IMR-90 (cell line): ENCODE measurements at regions not wholly inside any gene's neighbourhood (a gene's known extent, or its start where the extent isn't known, plus 50 kb on each side); places are given as distances from the start of the nearest gene placed in this dataset.

ENCODE experiments used
- ATAC-seq: fragments of 200-7000 bp; cut with Tn5 transposase; 2 replicates; pipeline ENCODE4 v1.9.1; 2020; ENCODE audit warnings: low read depth, mild to moderate bottlenecking, moderate library complexity
- BruUV-seq: library from RNA; stranded (reverse); fragments of 400-500 nt; replicated peaks from 2 replicates; lab custom pipeline; 2021; lab: Mats Ljungman, UMichigan
- CTCF ChIA-PET: fragments of 300-600 bp; formaldehyde crosslinking; extraction: SDS; loops from one replicate; lab custom pipeline; 2021; ENCODE audit warnings: antibody characterized with exemption; lab: Yijun Ruan, JAX
- POLR2A ChIA-PET: fragments of 300-600 bp; sonication (Branson Sonifier 250); formaldehyde crosslinking; loops from one replicate; lab custom pipeline; 2022; ENCODE audit warnings: antibody characterized with exemption; ENCODE audit not compliant: unreplicated experiment; lab: Charles Lee
- DNase-seq: peaks from one replicate; pipeline ENCODE4 v3.0.0; 2013
- H2AFZ ChIP-seq: replicated peaks from 2 replicates; pipeline ENCODE3; 2013; ENCODE audit warnings: low read length, mild to moderate bottlenecking; ENCODE audit not compliant: poor library complexity
- H2AK5ac ChIP-seq: 2 replicates; pipeline ENCODE4 v1.6.1; 2013; ENCODE audit warnings: low read depth, low read length, inconsistent platforms
- H2AK9ac ChIP-seq: replicated peaks from 2 replicates; pipeline ENCODE3; 2013; ENCODE audit warnings: mild to moderate bottlenecking, low read depth, low read length, moderate library complexity; ENCODE audit not compliant: poor library complexity
- H2BK120ac ChIP-seq: 2 replicates; pipeline ENCODE4 v1.6.1; 2013; ENCODE audit warnings: low read depth, low read length, inconsistent platforms
- H2BK15ac ChIP-seq: 3 replicates; pipeline ENCODE4 v1.6.1; 2013; ENCODE audit warnings: low read depth, low read length, inconsistent platforms
- H2BK20ac ChIP-seq: 2 replicates; pipeline ENCODE4 v1.6.1; 2013; ENCODE audit warnings: low read depth, mild to moderate bottlenecking, inconsistent platforms, low read length, moderate library complexity
- H2BK5ac ChIP-seq: 2 replicates; pipeline ENCODE4 v1.6.1; 2013; ENCODE audit warnings: mild to moderate bottlenecking, low read depth, low read length, inconsistent platforms; ENCODE audit not compliant: poor library complexity, severe bottlenecking
- H3K14ac ChIP-seq: replicated peaks from 2 replicates; pipeline ENCODE4 v1.6.1; 2013; ENCODE audit warnings: low read depth, low read length, inconsistent platforms
- H3K18ac ChIP-seq: 2 replicates; pipeline ENCODE4 v1.6.1; 2013; ENCODE audit warnings: low read depth, low read length, control low read depth
- H3K23ac ChIP-seq: 2 replicates; pipeline ENCODE4 v1.6.1; 2013; ENCODE audit warnings: low read depth, low read length, inconsistent platforms
- H3K27ac ChIP-seq: 2 replicates; pipeline ENCODE4 v1.5.1; 2013; ENCODE audit warnings: mild to moderate bottlenecking, control low read depth, low read length; ENCODE audit not compliant: insufficient read depth
- H3K27me3 ChIP-seq: 2 replicates; pipeline ENCODE4 v1.6.1; 2013; ENCODE audit warnings: low read length; ENCODE audit not compliant: control insufficient read depth, insufficient read depth
- H3K36me3 ChIP-seq: 2 replicates; pipeline ENCODE4 v1.6.1; 2013; ENCODE audit warnings: low read length, mixed read lengths; ENCODE audit not compliant: control insufficient read depth, insufficient read depth
- H3K4ac ChIP-seq: 2 replicates; pipeline ENCODE4 v1.6.1; 2013; ENCODE audit warnings: low read depth, low read length, inconsistent platforms
- H3K4me1 ChIP-seq: 2 replicates; pipeline ENCODE4 v1.6.1; 2013; ENCODE audit warnings: low read length, mixed read lengths; ENCODE audit not compliant: control insufficient read depth, insufficient read depth
- H3K4me2 ChIP-seq: 2 replicates; pipeline ENCODE4 v1.6.1; 2013; ENCODE audit warnings: low read depth, mild to moderate bottlenecking, control low read depth, low read length, moderate library complexity
- H3K4me3 ChIP-seq: 2 replicates; pipeline ENCODE4 v1.5.1; 2013; ENCODE audit warnings: low read depth, mild to moderate bottlenecking, control low read depth, low read length, moderate library complexity; ENCODE audit not compliant: insufficient read depth
- H3K56ac ChIP-seq: 2 replicates; pipeline ENCODE4 v1.6.1; 2013; ENCODE audit warnings: low read length, inconsistent platforms; ENCODE audit not compliant: insufficient read depth; ENCODE audit errors: extremely low read depth
- H3K79me1 ChIP-seq, 2 experiments: 2 replicates each; pipeline ENCODE4 v1.6.1; 2013; ENCODE audit warnings: low read length in 2 of 2, inconsistent platforms in 1 of 2, low read depth in 1 of 2
- H3K9ac ChIP-seq: 2 replicates; pipeline ENCODE4 v1.6.1; 2013; ENCODE audit warnings: low read depth, low read length, control low read depth
- H3K9me1 ChIP-seq: 2 replicates; pipeline ENCODE4 v1.6.1; 2013; ENCODE audit warnings: low read length, inconsistent platforms; ENCODE audit not compliant: insufficient read depth
- H3K9me3 ChIP-seq: 2 replicates; pipeline ENCODE4 v1.6.1; 2013; ENCODE audit warnings: low read length; ENCODE audit not compliant: control insufficient read depth, insufficient read depth
- H4K20me1 ChIP-seq: 2 replicates; pipeline ENCODE4 v1.6.1; 2013; ENCODE audit warnings: low read length, inconsistent platforms; ENCODE audit not compliant: insufficient read depth
- H4K5ac ChIP-seq: 2 replicates; pipeline ENCODE4 v1.6.1; 2013; ENCODE audit warnings: mild to moderate bottlenecking, low read depth, low read length, control low read depth
- H4K8ac ChIP-seq, 2 experiments: 2 replicates each; pipeline ENCODE4 v1.6.1; 2013; ENCODE audit warnings: low read depth in 2 of 2, low read length in 2 of 2, control low read depth in 1 of 2, inconsistent platforms in 1 of 2
- H4K91ac ChIP-seq: 2 replicates; pipeline ENCODE4 v1.6.1; 2013; ENCODE audit warnings: low read depth, low read length, inconsistent platforms; ENCODE audit not compliant: insufficient read depth
- BHLHE40 ChIP-seq: fragments of 150-350 bp; IDR thresholded peaks from 2 replicates; pipeline ENCODE4 v1.6.1; 2016; ENCODE audit warnings: mild to moderate bottlenecking, low read depth, low read length
- CEBPB ChIP-seq: IDR thresholded peaks from 2 replicates; pipeline ENCODE4 v1.6.1; 2012; ENCODE audit warnings: low read depth, low read length, improper control_type of control experiment
- CHD1 ChIP-seq: IDR thresholded peaks from 2 replicates; pipeline ENCODE4 v1.6.1; 2012; ENCODE audit warnings: low read depth, low read length, improper control_type of control experiment
- FOS ChIP-seq: fragments of 150-350 bp; IDR thresholded peaks from 2 replicates; pipeline ENCODE4 v1.6.1; 2016; ENCODE audit warnings: low read depth, low read length
- MAZ ChIP-seq: IDR thresholded peaks from 2 replicates; pipeline ENCODE4 v1.6.1; 2012; ENCODE audit warnings: low read depth, mild to moderate bottlenecking, low read length, improper control_type of control experiment, moderate library complexity, borderline replicate concordance
- MXI1 ChIP-seq: IDR thresholded peaks from 2 replicates; pipeline ENCODE4 v1.6.1; 2012; ENCODE audit warnings: low read depth, mild to moderate bottlenecking, low read length, moderate library complexity, borderline replicate concordance
- RAD21 ChIP-seq: IDR thresholded peaks from 2 replicates; pipeline ENCODE4 v1.6.1; 2012; ENCODE audit warnings: low read length, improper control_type of control experiment
- RCOR1 ChIP-seq: IDR thresholded peaks from 2 replicates; pipeline ENCODE4 v1.6.1; 2012; ENCODE audit warnings: mild to moderate bottlenecking, low read length, improper control_type of control experiment; ENCODE audit not compliant: insufficient replicate concordance
- RFX5 ChIP-seq: IDR thresholded peaks from 2 replicates; pipeline ENCODE4 v1.8.0; 2012; ENCODE audit warnings: low read depth, mild to moderate bottlenecking, low read length, moderate library complexity
- SMC3 ChIP-seq: fragments of 150-350 bp; IDR thresholded peaks from 2 replicates; pipeline ENCODE4 v1.6.1; 2016; ENCODE audit warnings: low read depth, mild to moderate bottlenecking, antibody characterized with exemption, low read length, moderate library complexity
- WGBS, 2 experiments: methylation state at CpG; one replicate each; pipeline versions ENCODE4 v1.1.5 to v1.1.7; 2013; ENCODE audit warnings: missing lambda C conversion rate in 2 of 2; ENCODE audit not compliant: insufficient read length in 1 of 2; ENCODE audit errors: extremely low coverage in 2 of 2; 5-methylcytosine and 5-hydroxymethylcytosine counted together
- dilution Hi-C: fragments of 300-500 bp; cut with HindIII; formaldehyde crosslinking; loops from one replicate; pipeline ENCODE4 v1.14.3; 2018; ENCODE audit warnings: low sequenced_read_pairs; ENCODE audit not compliant: unreplicated experiment
- in situ Hi-C: fragments of 300-500 bp; cut with MboI; formaldehyde crosslinking; loops from 3 replicates; pipeline ENCODE4 v1.14.3; 2019; ENCODE audit warnings: low sequenced_read_pairs, inconsistent platforms, mixed read lengths
- intact Hi-C: fragments of 100-400 bp; cut with micrococcal nuclease; formaldehyde crosslinking; loops from 2 replicates; pipeline ENCODE4 v1.10.0; 2022
- TF ChIP-seq, protein P1 (sequence below): fragments of 150-350 bp; IDR thresholded peaks from 2 replicates; pipeline ENCODE4 v1.6.1; 2016; ENCODE audit warnings: low read depth, mild to moderate bottlenecking, low read length, moderate library complexity, borderline replicate concordance

DNA sequence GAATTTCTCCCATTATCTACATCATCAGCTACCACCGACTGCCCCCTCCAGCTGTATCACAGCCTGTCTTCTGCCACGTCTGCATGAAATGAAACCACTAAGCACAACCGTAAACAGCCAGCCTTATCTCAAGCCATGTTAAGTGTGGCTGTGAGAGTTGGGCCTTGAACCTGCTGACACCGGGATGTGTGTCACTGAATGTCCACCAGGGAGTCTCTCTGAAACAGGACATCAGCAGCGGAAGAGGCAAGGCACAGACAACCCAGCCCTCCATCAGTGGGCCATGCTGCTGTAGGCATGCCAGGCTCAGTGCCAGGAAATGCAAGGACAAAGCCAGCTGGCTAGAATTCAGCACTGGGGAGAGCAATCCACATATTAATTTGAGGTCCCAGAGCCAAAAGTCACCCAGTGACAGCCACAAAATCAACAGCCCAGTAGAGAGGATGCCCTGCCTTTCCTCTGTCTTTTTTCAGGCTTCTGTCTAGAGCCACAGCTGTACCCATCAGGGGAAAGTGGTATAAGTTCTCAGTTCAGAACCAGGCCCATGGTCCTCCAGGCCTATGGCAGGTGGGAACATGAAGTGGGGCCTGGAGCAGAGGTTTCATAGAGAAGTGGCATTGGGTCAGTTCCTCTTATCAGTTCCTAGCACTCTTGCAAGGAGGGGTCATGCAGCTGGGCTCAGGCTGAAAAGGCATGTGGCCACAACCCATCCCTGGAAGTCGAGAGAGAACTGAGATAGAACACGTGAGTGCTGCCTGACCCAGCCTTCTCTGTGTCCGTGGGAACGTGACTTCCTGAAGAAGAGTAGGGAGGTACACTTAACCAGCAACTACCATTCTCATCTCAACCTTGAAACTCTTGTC, 199.4 kb downstream of the ESM1 start:
- H2BK5ac ChIP-seq: peak overlapping the region; percentile 11
- peak overlapping the region; percentile 4 for H3K23ac ChIP-seq
- no peak overlapping the region for H3K4me3 ChIP-seq
- no peaks in the 10 kb centered on the region for H3K27me3 ChIP-seq
- H2BK20ac ChIP-seq: peak overlapping the region; percentile 21
- in situ Hi-C loops: no loop called here
- TF ChIP-seq RCOR1 (no peak), FOS (no peak), MXI1 (no peak), SMC3 (no peak), CHD1 (no peak), BHLHE40 (no peak), RFX5 (no peak), MAZ (no peak), RAD21 (no peak), CEBPB (no peak)
- TF ChIP-seq, protein P1, sequence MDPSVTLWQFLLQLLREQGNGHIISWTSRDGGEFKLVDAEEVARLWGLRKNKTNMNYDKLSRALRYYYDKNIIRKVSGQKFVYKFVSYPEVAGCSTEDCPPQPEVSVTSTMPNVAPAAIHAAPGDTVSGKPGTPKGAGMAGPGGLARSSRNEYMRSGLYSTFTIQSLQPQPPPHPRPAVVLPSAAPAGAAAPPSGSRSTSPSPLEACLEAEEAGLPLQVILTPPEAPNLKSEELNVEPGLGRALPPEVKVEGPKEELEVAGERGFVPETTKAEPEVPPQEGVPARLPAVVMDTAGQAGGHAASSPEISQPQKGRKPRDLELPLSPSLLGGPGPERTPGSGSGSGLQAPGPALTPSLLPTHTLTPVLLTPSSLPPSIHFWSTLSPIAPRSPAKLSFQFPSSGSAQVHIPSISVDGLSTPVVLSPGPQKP: no peak
- no peak overlapping the region; the same call in 1 of the 2 replicates for H3K56ac ChIP-seq
- no peaks in the 10 kb centered on the region for H3K9me3 ChIP-seq
- no peak overlapping the region for H4K5ac ChIP-seq
- BruUV-seq: no TSS peak
- H3K4ac ChIP-seq: peak overlapping the region; percentile 67
- no peaks in the 10 kb centered on the region for H4K20me1 ChIP-seq
- peaks cover 9% of the 10 kb centered on the region for H3K9me1 ChIP-seq
- H2BK120ac ChIP-seq: peak overlapping the region; percentile 46
- H4K8ac ChIP-seq: peak overlapping the region in 1 of 2 experiments; percentile 56; a peak in 1 of 4 replicates
- H3K14ac ChIP-seq: peak overlapping the region; percentile 74
- POLR2A ChIA-PET: no interaction called here
- H2AK5ac ChIP-seq: peak overlapping the region; percentile 74; the same call in 1 of the 2 replicates
- H3K18ac ChIP-seq: peak overlapping the region; percentile 45
- WGBS, 2 experiments: 60% methylated on average over 1 of the region's 9 CpGs; no CpG with 5 or more reads in 1 of the 2 experiments
- H2AFZ ChIP-seq: peak overlapping the region; percentile 89
- H3K79me1 ChIP-seq: no peaks in the 10 kb centered on the region
- intact Hi-C loops: no loop called here
- DNase-seq (peak; percentile 21), ATAC-seq (peak; percentile 46)
- peak overlapping the region; percentile 73; the same call in 2 of the 3 replicates for H2BK15ac ChIP-seq
- no peak overlapping the region for H3K9ac ChIP-seq
- dilution Hi-C loops: no loop called here
- peak overlapping the region; percentile 1; the same call in 1 of the 2 replicates for H3K4me2 ChIP-seq
- 0 out of 2 replicates have a peak overlapping the region, but pooled peaks have one; percentile 7 for H3K27ac ChIP-seq
- peak overlapping the region; percentile 78 for H2AK9ac ChIP-seq
- H3K36me3 ChIP-seq: no peaks in the 10 kb centered on the region
- CTCF ChIA-PET: no interaction called here
- peaks cover 6% of the 10 kb centered on the region for H3K4me1 ChIP-seq
- peak overlapping the region; percentile 61; the same call in 1 of the 2 replicates for H4K91ac ChIP-seq
